ENCODE measurements at regions not wholly inside any gene's neighbourhood (a gene's known extent, or its start where the extent isn't known, plus 50 kb on each side); places are given as distances from the start of the nearest gene placed in this dataset.
"Not testable (repeated sequence)": the region's sequence is repeated elsewhere in the genome, so short reads cannot be mapped to it uniquely, and the experiment has no call there.

DNA sequence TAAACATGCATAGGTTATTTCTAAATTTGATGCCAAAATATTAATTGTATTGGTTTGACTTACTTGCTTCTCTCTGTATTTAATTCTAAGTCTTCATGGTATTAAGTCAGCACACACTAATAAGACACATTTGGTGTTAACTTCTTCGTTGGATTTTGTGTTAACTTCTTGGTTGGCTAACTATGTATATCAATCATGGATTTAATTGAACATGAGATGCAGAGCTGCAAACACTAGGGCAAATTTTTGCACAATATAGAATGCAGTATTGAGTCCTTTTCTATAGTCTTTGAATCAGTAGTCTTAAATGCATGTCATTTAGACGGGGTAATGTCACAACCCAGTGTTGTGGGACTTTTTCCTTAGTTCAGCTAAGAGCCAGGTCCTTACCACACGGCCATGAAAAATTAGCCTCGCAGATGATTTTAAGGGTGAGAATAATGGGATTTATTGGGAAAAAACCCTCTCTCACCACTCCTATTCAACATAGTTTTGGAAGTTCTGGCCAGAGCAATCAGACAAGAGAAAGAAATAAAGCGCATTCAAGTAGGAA lies 142.9 kb upstream of the TRIM24 start:
- DNase-seq (ENCODE audit: low spot score): no peak

DNA sequence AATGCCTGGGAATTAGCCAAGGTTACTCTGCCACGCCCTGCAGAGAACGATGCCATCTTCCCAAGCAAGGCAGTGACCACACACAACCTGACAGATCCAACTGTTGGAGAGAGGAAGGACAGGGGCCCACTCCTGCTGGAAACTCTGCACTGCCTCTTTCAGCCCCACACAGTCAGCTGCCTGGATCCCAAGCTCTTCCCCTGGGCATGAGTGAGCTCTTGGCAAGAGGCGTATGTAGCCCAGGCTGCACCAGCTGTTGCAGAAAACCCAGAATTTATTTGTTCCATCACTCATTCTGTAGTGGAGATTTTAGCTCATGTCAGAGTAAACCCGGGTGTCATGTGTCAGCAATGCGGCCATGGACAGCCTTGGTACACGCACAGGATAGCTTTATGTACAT lies 135.1 kb upstream of the TRIM24 start:
- DNase-seq (ENCODE audit: low spot score): no peak

DNA sequence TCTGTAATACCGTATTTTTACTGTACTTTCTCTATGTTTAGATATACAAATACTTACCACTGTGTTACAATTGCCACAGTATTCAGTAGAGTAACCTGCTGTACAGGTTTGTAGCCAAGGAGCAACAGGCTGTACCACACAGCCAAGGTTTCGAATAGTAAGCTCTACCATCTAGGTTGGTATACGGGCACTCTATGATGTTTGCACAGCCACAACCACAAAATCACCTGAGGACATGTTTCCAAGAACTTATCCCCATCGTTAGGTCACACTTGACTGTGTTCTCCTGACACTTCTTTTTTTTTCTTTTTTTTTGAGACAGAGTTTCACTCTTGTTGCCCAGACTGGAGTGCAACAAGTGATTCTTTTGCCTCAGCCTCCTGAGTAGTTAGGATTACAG lies 134.6 kb upstream of the TRIM24 start:
- DNase-seq (ENCODE audit: low spot score): no peak

DNA sequence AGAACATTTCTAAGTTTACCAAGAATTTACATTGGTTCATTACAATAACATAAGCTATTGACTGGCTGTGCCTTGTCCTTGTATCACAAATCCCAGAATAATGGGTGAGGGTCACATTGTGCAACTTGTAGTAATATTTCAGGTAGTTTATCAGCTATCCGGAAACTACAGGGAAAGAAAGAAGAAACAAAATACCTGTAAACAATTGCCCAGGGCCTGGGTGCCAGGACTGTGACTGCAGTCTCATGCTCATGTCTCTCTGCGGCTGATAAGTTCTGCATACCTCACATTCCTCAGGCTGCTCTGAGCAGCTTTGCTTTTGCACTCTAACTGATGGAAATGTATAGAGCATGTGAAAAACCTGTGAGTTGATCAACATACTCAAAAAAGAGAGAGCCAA lies 131.8 kb upstream of the TRIM24 start:
- DNase-seq (ENCODE audit: low spot score): no peak

DNA sequence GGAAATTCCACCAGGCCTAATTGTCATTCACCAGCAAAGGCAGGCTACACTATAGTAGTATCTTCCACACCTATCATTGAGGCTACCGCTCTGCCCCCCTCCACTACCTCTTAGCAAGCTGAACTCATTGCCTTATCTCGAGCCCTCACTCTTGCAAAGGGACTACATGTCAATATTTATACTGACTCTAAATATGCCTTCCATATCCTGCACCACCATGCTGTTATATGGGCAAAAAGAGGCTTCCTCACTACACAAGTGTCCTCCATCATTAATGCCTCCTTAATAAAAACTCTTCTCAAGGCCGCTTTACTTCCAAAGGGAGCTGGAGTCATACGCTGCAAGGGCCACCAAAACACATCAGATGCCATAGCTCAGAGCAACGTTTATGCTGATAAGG lies 127.2 kb upstream of the TRIM24 start:
- DNase-seq (ENCODE audit: low spot score): not testable (repeated sequence)

DNA sequence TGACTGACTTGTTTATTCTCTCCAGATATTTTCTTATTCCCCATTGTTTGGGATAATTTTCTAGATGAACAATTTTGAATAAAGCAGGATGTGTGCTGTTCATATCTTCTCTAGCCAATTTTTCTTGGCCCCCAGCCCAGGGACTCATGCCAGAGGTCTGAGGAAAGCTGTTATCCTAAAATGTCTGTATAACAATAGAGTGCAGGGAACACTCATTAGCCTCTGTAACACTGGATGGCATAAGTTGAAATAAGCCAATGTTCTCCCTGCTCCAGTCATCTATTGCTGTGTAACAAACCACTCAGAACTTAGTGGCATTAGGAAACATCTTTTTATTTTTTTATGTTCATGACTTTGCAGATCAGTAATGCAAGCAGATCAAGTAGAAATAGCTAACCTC lies 121.7 kb upstream of the TRIM24 start:
- no peak for DNase-seq (ENCODE audit: low spot score)

DNA sequence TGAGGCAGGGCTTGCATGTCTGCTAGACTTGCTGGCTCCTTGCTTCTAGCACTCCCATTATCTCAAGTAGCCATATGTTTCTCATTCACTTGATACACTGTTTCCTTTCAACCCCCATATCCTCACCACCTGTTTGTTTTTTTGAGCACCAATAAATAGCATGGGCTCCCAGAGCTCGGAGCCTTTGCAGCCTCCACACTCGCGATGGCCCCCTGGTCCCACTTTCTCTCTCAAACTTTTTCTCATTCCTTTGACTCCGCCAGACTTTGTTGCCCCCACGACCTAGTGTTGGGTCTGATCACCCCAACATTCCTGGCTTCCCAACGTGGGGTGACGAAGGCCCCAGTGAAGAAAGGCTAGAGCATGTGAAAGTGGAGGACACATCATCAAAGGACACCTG lies 120.8 kb upstream of the TRIM24 start:
- not testable (repeated sequence) for DNase-seq (ENCODE audit: low spot score)

DNA sequence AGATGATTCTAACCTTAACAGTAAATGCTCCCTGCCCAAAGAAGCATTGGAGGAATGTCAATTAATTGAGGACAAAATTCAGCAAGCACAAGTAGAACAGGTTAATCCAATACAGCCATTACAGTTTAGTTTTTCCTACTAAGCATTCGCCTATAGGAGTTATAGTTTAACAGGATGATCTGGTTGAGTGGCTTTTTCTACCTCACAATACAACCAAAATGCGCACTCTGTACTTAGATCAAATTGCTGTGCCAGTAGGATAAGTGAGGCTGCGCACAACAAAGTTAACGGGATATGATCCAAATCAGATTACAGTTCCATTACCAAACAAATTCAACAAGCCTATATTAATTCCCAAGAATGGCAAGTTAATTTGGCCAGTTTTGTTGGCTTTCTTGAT lies 117.1 kb upstream of the TRIM24 start:
- no peak for DNase-seq (ENCODE audit: low spot score)

DNA sequence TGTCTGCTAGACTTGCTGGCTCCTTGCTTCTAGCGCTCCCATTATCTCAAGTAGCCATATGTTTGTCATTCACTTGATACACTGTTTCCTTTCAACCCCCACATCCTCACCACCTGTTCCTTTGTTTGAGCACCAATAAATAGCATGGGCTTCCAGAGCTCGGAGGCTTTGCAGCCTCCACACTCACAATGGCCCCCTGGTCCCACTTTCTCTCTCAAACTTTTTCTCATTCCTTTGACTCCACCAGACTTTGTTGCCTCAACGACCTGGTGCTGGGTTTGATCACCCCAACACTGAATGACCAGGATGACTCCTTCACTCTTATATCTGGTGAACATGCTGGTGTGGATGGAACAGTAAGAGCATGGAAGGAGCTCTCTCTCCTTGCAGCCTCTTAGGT lies 114.5 kb upstream of the TRIM24 start:
- no peak for DNase-seq (ENCODE audit: low spot score)

DNA sequence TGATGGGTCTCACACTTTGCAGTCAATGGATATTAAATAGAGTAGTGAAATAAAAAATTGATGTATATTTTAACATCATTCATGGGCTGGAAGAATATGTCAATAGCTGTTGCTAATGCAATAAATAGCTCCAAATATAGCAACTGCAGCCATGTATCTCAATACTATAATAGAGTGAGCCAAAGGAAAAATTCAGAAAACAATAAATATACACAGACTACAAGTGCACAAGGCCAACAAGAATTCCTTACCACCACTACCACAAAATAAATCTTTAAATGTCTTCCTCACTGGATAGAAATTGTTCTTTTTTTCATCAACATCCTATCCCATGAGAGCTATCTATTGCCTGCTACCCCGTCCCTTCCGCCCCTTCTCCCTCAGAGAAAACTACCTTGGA lies 113.1 kb upstream of the TRIM24 start:
- no peak for DNase-seq (ENCODE audit: low spot score)

DNA sequence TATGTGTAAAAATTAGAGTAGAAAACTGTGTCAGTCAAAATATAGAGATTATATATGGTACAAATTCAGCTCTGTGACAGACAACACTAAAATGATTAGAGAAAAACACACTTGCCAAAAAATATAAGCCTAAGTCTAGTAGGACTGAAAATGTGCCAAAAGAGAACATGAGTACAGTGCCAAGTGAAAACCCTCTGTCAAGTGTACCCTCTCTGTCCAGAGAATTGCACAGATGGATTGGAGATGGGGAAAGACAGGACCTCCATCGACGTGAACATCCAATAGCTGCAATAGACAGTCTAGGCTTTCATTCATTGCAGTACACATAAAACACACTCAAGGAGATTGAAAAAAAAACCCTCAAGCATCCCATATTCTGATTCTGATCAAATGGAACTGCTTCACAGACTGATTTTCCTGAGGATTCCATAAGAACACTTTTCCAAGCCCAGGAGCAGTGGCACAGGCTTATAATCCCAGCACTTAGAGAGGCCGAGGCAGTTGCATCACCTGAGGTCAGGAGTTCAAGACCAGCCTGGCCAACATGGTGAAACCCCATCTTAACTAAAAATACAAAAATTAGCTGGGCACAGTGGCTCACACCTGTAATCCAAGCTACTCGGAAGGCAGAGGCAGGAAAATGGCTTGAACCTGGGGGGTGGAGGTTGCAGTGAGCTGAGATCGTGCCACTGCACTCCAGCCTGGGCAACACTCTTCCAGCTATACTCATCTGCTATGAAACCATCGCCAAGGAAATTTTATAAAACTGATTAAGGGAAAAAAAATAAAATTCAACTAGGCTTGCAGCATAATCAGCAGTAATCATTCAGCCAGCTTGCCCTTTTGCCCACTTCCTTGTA lies 110.0 kb upstream of the TRIM24 start:
- DNase-seq (ENCODE audit: low spot score): no peak

DNA sequence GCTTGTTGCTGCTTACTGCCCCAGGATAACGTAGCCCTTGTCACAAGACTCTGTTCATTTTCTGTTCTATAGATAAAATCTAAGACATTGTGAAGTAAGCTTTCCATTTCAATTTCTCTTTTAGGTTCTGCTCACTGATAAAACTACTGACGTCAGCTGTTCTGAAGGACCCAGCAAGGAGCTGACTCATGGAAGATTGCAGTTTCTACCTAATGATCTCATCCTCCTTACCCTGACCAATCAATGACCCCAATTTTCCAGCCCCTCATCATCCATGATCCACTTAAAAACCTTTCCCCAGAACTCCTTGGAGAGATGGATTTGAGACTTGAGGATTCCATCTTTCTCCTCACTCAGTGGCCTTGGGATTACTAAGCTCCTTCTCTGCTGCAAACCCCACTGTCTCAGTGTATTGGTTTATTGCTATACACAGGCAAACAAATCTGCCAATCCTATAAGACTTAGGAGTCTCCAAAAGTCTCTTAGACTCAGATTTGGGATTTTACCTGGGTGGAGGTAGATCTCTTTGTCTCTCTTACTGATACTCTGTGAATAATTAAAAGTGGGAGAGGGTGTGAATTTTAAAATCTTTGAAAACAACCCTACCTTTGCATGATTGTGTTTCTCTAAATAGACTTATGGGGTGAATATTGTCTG lies 109.2 kb upstream of the TRIM24 start:
- no peak for DNase-seq (ENCODE audit: low spot score)

DNA sequence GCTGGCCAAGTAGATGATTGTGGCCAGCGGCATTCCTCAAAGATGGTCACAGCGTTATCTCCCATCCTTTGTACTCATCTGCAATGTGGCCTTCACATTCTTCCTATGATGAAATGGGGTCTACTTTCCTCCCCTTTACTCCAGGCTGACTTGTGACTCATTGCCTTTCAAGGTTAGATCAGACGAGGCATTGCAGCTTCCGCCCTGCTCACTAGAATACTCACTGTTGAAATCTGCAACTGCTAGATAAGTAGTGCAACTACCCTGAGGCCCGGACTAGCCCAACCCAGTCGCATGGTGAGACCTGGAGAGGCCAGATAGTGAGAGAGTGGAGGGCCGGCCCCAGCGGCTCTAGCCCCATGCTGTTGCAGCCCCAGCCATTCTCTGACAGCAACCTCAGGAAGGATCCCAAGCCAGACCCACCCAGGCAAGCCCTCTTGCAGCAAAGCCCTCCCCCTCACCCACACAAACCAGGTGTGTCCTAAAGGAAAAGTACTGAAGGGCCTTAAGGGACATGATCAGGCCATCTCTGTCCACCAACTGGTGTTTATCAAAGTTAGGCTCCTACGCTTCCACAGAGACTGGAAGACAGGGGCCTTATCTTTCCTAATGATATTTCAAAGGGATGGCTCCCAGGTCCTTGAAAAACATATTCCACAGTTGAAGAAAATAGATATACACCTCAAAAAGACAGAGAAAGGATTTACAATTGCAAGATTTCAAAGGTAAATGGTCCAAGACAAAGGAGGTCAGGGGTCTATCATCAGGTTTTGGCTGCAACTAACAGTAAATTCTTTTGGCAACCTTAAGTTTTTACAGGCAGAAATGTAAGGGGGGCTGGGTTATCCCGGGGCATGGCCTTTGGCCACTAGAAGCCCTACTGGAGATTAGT lies 107.2 kb upstream of the TRIM24 start:
- no peak for DNase-seq (ENCODE audit: low spot score)

DNA sequence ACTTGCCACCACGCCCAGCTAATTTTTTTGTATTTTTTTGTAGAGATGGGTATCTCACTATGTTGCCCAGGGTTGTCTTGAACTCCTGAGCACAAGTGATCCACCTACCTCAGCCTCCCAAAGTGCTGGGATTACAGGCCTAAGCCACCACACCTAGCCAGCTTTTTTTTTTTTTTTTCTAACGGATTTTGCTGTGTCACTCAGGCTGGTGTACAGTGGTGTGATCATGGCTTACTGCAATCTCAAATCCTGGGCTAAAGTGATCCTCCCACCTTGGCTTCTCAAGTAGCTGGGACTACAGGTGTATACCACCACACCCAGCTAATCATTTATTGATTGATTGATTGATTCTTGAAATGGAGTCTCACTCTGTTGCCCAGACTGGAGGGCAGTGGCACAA lies 106.0 kb upstream of the TRIM24 start:
- no peak for DNase-seq (ENCODE audit: low spot score)

DNA sequence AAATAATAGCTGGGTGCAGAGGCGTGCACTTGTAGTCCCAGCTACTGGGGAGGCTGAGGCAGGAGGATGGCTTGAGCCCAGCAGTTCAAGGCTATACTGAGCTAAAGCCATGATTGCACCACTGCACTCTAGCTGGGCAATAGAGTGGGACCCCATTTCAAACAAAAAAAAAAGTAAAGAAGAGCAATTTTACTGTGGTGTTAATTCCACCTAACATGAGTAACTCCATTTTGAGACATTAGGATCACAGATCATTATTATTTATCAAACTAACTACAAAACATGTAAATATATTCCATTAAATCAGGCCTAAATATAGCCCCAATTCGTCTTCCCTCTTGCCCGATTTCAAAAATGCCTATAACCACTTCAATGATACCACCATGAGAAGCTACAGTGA lies 104.8 kb upstream of the TRIM24 start:
- DNase-seq (ENCODE audit: low spot score): no peak

DNA sequence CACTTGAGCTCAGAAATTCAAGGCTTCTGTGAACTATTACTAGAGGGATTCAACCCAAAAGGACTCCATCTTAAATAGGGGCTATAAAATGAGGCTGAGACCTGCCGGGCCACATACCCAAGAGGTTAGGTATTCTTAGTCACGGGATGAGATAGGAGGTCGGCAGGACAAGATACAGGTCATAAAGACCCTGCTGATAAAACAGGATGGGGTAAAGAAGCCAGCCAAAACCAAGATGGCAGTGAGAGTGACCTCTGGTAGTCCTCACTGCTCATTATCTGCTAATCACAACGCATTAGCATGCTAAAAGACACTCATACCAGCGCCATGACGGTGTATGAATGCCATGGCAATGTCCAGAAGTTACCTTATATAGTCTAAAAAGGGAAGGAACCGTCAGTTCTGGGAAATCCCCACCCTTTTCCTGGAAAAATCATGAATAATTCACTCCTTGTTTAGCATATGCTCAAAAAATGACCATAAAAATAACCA lies 101.2 kb upstream of the TRIM24 start:
- DNase-seq (ENCODE audit: low spot score): no peak

DNA sequence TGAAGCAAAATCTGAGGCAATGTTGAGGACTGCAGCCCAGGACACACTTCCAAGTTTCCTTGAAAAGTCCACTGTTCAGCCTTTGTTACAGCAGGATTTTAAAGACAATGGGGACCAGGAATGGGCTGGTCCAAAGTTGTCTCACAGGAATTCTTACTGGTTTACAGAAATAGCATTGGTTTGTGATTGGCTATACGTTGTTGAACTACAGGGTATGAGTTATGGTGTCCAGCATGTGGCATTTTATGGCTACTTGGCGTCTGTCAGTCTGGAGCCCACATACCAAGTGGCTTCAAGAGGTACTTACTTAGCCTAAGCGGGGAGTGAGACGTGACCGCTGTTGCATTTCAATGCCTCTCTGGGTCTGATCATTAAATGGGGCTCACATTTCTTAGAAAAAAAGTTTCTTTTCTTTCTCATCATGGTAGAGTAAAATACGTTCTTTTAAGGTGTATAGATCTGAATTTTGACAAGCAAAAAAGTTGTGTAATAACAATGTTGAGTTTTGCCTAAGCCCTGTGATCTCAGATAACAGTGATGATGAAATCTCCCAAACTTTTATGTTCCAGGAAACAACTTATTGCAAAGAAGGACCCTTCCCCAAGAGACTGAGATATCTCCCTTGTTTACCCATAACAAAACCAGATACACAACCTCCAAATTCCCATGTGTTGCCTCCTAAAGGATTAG lies 100.0 kb upstream of the TRIM24 start:
- no peak for DNase-seq (ENCODE audit: low spot score)

DNA sequence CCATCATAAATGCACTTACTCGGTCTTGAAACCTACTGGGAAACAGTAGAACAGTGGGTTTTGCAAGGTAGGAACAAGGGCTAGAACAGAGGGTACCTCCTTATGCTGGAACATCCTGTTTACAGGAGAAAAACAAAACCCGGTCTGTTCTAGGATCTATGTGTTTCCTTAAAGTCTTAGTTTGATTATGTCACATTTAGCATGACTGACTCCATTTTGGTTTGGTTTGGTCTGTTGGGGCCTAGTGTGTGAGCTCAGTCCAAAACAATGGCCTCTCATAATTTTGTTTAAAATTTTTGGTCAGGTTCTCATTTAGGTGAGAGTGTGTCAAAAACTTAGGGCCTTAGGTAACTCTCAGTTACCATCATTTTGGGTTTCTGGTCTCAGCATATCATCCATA lies 96.3 kb upstream of the TRIM24 start:
- no peak for DNase-seq (ENCODE audit: low spot score)

DNA sequence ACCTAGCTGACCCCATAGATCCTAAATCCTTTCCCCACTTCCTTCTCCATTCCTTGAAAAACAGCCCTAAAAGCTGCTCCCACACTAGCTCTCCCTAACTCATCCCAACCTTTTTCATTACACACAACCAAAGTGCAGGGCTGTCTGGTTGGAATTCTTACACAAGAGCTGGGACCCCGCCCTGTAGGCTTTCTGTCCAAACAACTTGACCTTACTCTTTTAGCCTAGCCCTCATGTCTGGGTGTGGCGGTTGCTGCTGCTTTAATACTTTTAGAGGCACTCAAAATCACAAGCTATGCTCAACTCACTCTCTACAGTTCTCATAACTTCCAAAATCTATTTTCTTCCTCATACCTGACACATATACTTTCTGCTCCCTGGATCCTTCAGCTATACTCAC lies 93.9 kb upstream of the TRIM24 start:
- DNase-seq (ENCODE audit: low spot score): not testable (repeated sequence)

DNA sequence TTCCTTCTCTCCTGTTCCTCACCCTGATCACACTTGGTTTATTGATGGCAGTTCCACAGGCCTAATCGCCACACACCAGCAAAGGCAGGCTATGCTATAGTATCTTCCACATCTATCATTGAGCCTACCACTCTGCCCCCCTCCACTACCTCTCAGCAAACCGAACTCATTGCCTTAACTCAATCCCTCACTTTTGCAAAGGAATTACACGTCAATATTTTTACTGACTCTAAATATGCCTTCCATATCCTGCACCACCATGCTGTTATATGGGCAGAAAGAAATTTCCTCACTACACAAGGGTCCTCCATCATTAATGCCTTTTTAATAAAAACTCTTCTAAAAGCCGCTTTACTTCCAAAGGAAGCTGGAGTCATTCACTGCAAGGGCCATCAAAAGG lies 93.4 kb upstream of the TRIM24 start:
- not testable (repeated sequence) for DNase-seq (ENCODE audit: low spot score)

DNA sequence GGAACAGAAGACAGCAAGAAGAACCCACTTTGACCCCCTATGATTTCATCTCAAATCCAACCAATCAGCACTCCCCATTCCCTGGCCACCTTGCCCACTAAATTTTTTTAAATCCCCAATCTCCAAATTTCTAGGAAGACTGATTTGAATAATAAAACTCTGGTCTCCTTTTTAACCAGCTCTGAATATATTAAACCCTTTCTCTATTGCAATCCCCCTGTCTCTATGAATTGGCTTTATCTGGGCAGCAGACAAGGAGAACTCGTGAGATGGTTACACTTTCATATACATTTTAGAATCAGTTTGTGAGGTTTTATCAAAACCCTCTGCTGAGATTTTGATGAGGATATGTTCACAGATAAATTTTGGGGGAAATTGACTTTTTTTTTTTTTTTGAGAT lies 90.3 kb upstream of the TRIM24 start:
- DNase-seq (ENCODE audit: low spot score): no peak

DNA sequence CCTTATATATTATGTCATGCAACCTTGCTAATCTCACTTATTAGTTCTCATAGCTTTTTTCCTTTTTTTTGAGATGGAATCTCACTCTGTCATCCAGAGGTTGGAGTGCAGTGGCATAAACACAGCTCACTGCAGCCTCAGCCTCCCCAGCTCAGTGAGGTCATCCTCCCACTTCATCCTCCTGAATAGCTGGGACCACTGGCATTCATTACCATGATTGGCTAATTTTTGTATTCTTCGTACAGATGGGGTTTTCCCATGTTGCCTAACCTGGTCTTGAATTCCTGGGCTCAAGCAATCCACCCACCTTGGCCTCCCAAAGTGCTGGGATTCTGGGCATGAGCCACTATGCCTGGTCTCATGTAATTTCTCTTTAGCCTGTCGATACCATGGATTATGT lies 89.1 kb upstream of the TRIM24 start:
- no peak for DNase-seq (ENCODE audit: low spot score)
